Limb (tissue), 2 donors: ENCODE measurements at regions not wholly inside any gene's neighbourhood (a gene's known extent, or its start where the extent isn't known, plus 50 kb on each side); places are given as distances from the start of the nearest gene placed in this dataset.
"Not testable (repeated sequence)": the region's sequence is repeated elsewhere in the genome, so short reads cannot be mapped to it uniquely, and the experiment has no call there.

Experiments used
- DNase-seq, 2 donors: peaks; one replicate each; pipeline ENCODE4 v3.0.0-alpha.2; 2016; ENCODE audit errors: extremely low spot score in 2 of 2

- no peak for DNase-seq
Measured at GRCh38 chr2:122753336-122753735, 997.9 kb downstream of the TSN start.

- no peak for DNase-seq
Measured at GRCh38 chr2:122754561-122754960, 999.1 kb downstream of the TSN start.

- no peak for DNase-seq
Measured at GRCh38 chr2:122755281-122755780, 999.9 kb downstream of the TSN start.

- no peak for DNase-seq
Measured at GRCh38 chr2:122758967-122759366, 1003.5 kb downstream of the TSN start.

GRCh38 chr2:122764014-122764413 is 1008.6 kb downstream of the TSN start:
- DNase-seq: no peak

GRCh38 chr2:122780251-122780650 is 1024.8 kb downstream of the TSN start:
- no peak for DNase-seq

- no peak for DNase-seq
Measured at GRCh38 chr2:122794100-122794499, 1038.6 kb downstream of the TSN start.

- no peak for DNase-seq
Measured at GRCh38 chr2:122795763-122796162, 1040.3 kb downstream of the TSN start.

- no peak for DNase-seq
Measured at GRCh38 chr2:122799391-122799790, 1043.9 kb downstream of the TSN start.

GRCh38 chr2:122800781-122801180 is 1045.3 kb downstream of the TSN start:
- peak in 1 of 2 donors; percentile 23 for DNase-seq

- no peak for DNase-seq
Measured at GRCh38 chr2:122804494-122804893, 1049.0 kb downstream of the TSN start.

- DNase-seq: no peak
Measured at GRCh38 chr2:122805346-122805745, 1049.9 kb downstream of the TSN start.

GRCh38 chr2:122808286-122808969 is 1053.0 kb downstream of the TSN start:
- DNase-seq: no peak

GRCh38 chr2:122812214-122812613 is 1056.8 kb downstream of the TSN start:
- DNase-seq: not testable (repeated sequence)

GRCh38 chr2:122815120-122815519 is 1059.7 kb downstream of the TSN start:
- no peak for DNase-seq

- no peak for DNase-seq
Measured at GRCh38 chr2:122816803-122817202, 1061.4 kb downstream of the TSN start.

- DNase-seq: no peak
Measured at GRCh38 chr2:122822319-122822718, 1066.9 kb downstream of the TSN start.

- no peak for DNase-seq
Measured at GRCh38 chr2:122830157-122830556, 1074.7 kb downstream of the TSN start.

- no peak for DNase-seq
Measured at GRCh38 chr2:122831649-122832048, 1076.2 kb downstream of the TSN start.

- DNase-seq: no peak
Measured at GRCh38 chr2:122843503-122843902, 1088.1 kb downstream of the TSN start.

- DNase-seq: no peak
Measured at GRCh38 chr2:122851161-122851560, 1095.7 kb downstream of the TSN start.

- DNase-seq: no peak
Measured at GRCh38 chr2:122851972-122852531, 1096.6 kb downstream of the TSN start.

GRCh38 chr2:122856696-122857095 is 1101.2 kb downstream of the TSN start:
- no peak for DNase-seq
